22Rv1 (cell line): ENCODE measurements at regions not wholly inside any gene's neighbourhood (a gene's known extent, or its start where the extent isn't known, plus 50 kb on each side); places are given as distances from the start of the nearest gene placed in this dataset.

ENCODE experiments used
- H3K27ac ChIP-seq: fragments of 450-650 bp; 2 replicates; pipeline ENCODE4 v1.5.1; 2017
- CTCF ChIP-seq: fragments of 450-650 bp; IDR thresholded peaks from 2 replicates; pipeline ENCODE4 v1.5.1; 2017; ENCODE audit warnings: mild to moderate bottlenecking
- ZFX ChIP-seq: fragments of 450-650 bp; IDR thresholded peaks from 2 replicates; pipeline ENCODE4 v1.6.1; 2017; ENCODE audit warnings: antibody characterized with exemption, borderline replicate concordance

- no peak for TF ChIP-seq CTCF
- TF ChIP-seq ZFX, result no peak
- H3K27ac ChIP-seq, result no peak overlapping the region
Observed at GRCh38 chr20:24767623-24768100, 181.4 kb upstream of the CST7 start.

GRCh38 chr20:24768201-24768636, 180.8 kb upstream of the CST7 start:
- no peak overlapping the region for H3K27ac ChIP-seq
- TF ChIP-seq ZFX (no peak), CTCF (no peak)

GRCh38 chr20:24768713-24769601, 180.1 kb upstream of the CST7 start:
- TF ChIP-seq CTCF (no peak), ZFX (no peak)
- H3K27ac ChIP-seq, result no peak overlapping the region

GRCh38 chr20:24769878-24770627, 179.0 kb upstream of the CST7 start:
- TF ChIP-seq ZFX (no peak), CTCF (no peak)

GRCh38 chr20:24770628-24771541, 178.2 kb upstream of the CST7 start:
- H3K27ac ChIP-seq, result no peak overlapping the region
- TF ChIP-seq ZFX (no peak), CTCF (no peak)

More at GRCh38 chr20:24769878-24770627, 179.0 kb upstream of the CST7 start:
- no peak overlapping the region for H3K27ac ChIP-seq

- H3K27ac ChIP-seq, result no peak overlapping the region
Observed at GRCh38 chr20:24771542-24772061, 177.5 kb upstream of the CST7 start.

More at GRCh38 chr20:24771542-24772061, 177.5 kb upstream of the CST7 start:
- TF ChIP-seq CTCF, result no peak
- no peak for TF ChIP-seq ZFX
